ENCODE measurements at regions not wholly inside any gene's neighbourhood (a gene's known extent, or its start where the extent isn't known, plus 50 kb on each side); places are given as distances from the start of the nearest gene placed in this dataset.

GRCh38 chr3:16807391-16807790 is 77.4 kb upstream of the PLCL2 start:
- no peak for DNase-seq (ENCODE audit: extremely low read depth in 1 of 2, low read depth in 1 of 2)

DNA sequence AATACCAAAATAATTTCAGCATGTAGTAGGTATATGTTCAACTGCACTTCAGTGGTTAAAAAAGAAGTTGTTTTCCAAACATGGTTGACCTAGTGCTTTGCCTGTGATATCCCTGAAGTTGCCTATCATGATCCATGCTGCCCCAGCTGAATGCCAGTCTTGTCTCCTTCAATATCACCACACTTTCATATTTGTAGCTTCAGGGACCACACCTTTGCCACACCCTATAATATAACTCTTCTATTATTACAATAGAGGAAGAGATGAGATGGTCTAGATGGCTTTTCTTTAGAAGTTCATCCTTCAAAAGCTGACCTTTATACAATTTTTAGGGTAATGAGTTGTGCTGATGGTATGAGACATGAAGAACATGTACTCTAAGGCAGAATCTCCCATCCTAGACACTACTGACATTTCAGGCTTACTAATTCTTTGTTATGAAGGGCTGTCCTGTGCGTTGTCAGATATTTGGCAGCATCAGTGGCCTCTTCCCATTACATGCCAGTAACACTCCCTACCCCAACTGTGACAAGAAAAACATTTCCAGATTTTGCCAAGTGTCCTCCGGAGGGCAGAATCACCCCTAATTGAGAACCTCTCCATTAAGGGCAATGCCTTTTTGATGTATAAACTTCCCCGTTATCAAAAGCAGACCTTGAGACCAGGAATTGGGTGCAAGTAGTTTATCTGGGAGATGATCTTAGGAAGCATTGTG is 76.2 kb upstream of the PLCL2 start:
- no peak for DNase-seq (ENCODE audit: extremely low read depth in 1 of 2, low read depth in 1 of 2)

DNA sequence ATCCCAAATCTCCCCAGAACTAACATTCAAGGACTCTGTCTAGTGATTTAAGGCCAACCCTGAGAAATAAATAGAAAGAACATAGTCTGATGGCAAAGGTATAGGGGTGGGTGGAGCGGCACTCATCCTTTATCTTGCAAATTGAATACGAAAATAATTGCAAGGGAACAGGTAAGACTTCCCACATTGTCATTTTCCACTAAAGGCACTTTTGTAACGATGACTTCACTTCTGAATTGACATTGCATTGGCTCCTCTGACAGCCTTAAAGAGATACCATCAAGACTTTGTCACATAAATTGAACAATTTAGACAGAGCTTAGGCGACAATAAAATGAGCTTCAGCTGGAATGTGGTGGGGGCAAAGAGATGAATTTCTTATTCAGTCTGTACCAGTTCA is 75.3 kb upstream of the PLCL2 start:
- DNase-seq (ENCODE audit: extremely low read depth in 1 of 2, low read depth in 1 of 2): no peak

- DNase-seq (ENCODE audit: extremely low read depth in 1 of 2, low read depth in 1 of 2): no peak
Measured at GRCh38 chr3:16809993-16810392, 74.8 kb upstream of the PLCL2 start.

- no peak for DNase-seq (ENCODE audit: extremely low read depth in 1 of 2, low read depth in 1 of 2)
Measured at GRCh38 chr3:16810593-16811367, 74.0 kb upstream of the PLCL2 start.

- DNase-seq (ENCODE audit: extremely low read depth in 1 of 2, low read depth in 1 of 2): no peak
Measured at GRCh38 chr3:16811950-16812349, 72.8 kb upstream of the PLCL2 start.

DNA sequence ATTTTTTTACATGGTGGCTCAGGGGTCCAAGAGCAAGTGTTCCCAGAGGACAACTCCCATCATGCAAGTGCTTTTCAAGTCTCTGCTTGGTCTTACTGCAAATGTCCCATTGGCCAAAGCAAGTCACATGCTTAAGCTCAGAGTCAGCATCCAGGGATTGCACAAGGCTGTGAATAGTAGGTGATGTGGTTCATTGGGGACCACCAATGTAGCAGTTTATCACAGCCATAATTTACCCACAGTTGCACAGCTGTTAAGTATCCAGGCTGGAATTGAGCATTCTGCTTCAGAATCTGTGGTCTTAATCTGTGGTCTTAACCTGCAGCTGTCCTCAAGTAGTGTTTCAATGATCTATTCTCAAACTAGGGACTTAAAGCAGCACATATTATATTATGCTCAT is 71.4 kb upstream of the PLCL2 start:
- no peak for DNase-seq (ENCODE audit: extremely low read depth in 1 of 2, low read depth in 1 of 2)

DNA sequence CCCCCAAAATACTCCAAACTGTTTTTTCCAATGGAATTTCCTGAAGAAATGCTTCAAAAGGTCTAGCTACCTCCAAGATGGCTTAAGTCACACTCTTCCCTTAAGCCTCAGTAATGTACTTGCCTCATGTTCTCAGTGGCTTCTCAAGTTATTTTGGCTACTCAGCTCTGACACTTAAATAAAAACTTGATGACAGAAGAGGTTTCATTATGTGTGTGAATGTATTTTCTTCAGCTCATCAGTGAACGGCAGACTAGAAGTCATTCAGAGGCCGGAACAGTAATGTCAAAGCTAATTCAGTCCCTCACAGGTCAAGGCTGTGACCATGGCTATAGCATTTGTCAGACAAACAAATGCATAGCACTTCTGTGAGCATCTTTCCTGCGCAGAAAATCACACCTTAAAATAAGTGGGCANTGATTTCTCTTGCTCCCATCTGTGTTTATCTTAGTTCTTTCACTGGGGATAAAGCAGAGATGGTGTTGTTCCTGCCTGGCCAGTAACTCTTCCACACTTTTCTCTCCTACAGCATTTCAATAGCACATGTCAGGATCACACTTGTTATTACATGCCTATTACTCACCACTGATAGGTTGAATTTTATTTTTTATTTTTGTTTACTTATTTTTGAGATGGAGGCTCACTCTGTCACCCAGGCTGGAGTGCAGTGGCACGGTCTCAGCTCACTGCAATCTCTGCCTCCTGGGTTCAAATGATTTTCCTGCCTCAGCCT is 68.5 kb upstream of the PLCL2 start:
- DNase-seq (ENCODE audit: extremely low read depth in 1 of 2, low read depth in 1 of 2): no peak

DNA sequence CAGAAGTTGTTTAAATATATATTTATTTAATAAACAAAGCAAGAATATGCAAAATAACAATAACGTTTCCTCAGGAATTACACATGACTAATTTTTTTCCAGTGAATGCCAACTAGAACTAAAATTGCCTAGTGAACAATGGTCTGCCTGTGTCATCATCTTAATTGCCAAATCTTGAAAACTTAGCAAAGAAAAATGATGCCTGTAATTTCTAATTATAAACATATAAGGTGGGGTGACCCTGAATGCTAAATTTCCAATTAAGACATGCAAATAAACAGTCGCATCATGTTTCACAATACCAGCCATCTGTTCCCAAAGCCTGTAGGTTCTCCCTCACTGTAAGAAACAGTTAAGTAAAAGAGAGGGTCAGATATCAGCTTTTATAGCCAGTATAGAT is 67.6 kb upstream of the PLCL2 start:
- DNase-seq (ENCODE audit: extremely low read depth in 1 of 2, low read depth in 1 of 2): no peak

DNA sequence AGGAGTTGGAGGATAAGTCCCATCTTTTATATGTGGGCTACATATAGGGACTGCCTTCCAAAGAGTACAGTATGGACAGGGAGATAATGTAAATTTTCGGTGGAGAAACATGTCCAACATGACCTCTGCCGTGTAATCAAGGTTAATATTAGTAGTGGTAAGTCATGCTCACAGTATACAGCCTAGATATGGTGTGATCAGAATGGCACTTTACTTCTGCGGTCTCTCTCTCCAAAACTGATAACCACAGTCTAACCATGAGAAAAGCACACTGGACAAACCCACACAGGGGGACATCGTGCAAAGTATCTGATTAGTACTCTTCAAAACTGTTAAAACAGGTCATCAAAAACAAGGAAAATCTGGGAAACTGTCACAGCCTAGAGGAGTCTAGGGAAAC is 66.6 kb upstream of the PLCL2 start:
- DNase-seq (ENCODE audit: extremely low read depth in 1 of 2, low read depth in 1 of 2): no peak

DNA sequence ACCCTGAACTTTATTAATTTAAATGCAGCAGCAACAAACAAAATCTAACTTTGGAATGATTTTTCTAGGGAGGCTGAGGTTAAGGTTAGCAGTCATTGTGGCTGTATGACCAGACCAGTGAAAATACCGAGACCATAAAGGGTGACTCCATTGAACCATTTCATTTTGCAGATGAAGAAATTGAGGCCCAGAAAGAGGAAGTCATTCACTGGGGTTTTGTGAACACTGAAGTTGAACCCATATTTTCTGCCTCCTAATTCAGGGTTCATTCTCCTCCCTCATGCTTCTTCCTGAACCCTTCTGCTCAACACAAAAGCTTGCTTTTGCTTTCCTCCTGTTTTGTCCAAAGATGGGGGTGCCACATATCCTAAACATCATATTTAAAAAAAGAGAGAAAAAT is 65.8 kb upstream of the PLCL2 start:
- DNase-seq (ENCODE audit: extremely low read depth in 1 of 2, low read depth in 1 of 2): no peak

DNA sequence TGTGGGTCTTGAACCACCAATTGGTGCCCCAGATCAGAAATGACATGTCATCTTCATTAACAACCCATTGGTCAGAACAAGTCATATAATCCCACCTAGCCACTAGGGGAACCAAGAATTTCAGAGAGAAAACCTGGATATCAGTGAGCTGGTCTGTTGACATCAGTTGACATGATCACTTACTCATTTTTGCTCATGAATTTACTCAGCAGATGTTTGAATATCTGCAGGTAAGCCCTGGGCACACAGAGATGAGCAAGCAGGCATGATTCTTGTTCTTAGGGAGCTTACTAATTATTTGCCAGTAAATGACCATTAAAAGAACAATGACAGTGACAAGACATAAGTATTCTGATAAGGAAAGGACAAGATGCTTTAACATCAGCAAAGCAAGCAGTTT is 64.3 kb upstream of the PLCL2 start:
- DNase-seq (ENCODE audit: extremely low read depth in 1 of 2, low read depth in 1 of 2): no peak

GRCh38 chr3:16821053-16821452 is 63.7 kb upstream of the PLCL2 start:
- no peak for DNase-seq (ENCODE audit: extremely low read depth in 1 of 2, low read depth in 1 of 2)

- peak in 1 of 2 donors; percentile 20 for DNase-seq (ENCODE audit: extremely low read depth in 1 of 2, low read depth in 1 of 2)
Measured at GRCh38 chr3:16824081-16824696, 60.6 kb upstream of the PLCL2 start.

DNA sequence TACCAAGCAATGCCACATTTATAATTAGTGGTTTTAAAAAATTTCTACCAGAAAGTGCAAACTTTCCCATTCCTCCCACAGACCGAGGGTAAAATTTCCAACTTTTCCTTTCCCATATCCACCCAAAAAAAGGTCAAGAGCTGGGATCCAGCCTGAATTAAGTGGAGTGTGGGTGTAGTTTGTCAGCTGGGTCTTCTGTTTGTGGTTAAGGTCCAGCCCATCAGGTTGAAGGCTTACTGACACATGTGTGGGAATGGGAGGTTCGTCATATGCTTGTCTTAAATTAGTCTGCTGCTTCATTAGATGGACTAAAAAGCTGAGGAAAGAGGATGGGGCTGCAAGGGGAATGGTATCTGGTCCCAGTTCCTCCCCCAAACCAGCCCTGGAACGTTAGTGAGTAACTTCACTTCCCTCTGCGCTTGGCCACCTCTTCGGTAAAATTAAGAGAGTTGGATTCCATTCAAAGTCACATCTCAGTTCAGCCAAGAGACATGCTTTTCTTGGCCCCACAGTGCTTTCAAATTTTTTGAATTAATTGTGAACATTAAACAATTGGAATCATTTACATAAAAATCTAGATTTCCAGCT is 59.0 kb upstream of the PLCL2 start:
- no peak for DNase-seq (ENCODE audit: extremely low read depth in 1 of 2, low read depth in 1 of 2)

DNA sequence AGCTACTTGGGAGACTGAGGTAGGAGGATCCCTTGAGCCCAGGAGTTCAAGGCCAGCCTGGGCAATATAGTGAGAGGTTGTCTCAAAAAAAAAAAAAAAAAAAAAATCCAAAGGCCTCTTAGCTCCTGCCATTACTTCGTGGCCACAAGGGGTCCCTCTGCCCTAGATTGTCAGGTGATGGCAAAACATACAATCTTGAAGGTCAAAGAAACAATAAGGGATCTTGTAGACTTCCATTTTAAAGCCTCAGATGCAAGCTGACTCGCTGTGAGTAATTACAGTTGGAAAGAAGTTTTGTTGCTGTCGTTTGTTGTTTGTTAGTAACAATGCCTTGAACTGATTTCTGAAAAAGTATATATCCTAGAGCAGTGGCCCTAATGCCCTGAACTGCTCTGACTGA is 55.9 kb upstream of the PLCL2 start:
- peak in 1 of 2 donors; percentile 27 for DNase-seq (ENCODE audit: extremely low read depth in 1 of 2, low read depth in 1 of 2)

DNA sequence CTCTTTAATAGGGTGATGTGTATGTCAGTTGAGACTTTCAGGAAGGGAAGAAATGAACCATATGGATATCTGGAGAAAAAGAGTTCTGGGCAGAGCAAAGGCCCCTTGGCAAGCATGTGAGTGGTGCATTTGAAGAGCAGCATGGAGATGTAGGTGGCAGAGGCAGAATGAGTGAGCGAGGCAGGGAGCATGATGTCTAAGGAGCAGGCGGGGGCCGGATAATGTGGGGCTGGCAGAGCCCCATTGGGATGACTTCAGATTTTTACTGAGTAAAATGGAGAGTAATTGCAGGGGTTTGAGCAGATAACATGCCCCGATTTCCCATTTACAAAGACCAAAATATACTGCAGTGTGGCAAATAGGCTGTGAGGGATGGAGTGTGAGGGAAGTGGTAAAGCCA is 52.9 kb upstream of the PLCL2 start:
- no peak for DNase-seq (ENCODE audit: extremely low read depth in 1 of 2, low read depth in 1 of 2)

- DNase-seq (ENCODE audit: extremely low read depth in 1 of 2, low read depth in 1 of 2): no peak
Measured at GRCh38 chr3:16834214-16834613, 50.5 kb upstream of the PLCL2 start.

GRCh38 chr3:16834753-16835152 is 50.0 kb upstream of the PLCL2 start:
- DNase-seq (ENCODE audit: extremely low read depth in 1 of 2, low read depth in 1 of 2): no peak
